GM18498 (cell line): ENCODE measurements at regions not wholly inside any gene's neighbourhood (a gene's known extent, or its start where the extent isn't known, plus 50 kb on each side); places are given as distances from the start of the nearest gene placed in this dataset.
"Not testable (repeated sequence)": the region's sequence is repeated elsewhere in the genome, so short reads cannot be mapped to it uniquely, and the experiment has no call there.

ENCODE experiments used
- ATAC-seq: cut with Tn5 transposase; IDR thresholded peaks from one replicate; pipeline ENCODE4 v1.9.1; 2021; ENCODE audit warnings: mild to moderate bottlenecking, moderate library complexity; ENCODE audit not compliant: unreplicated experiment

- no peak for ATAC-seq
Observed at GRCh38 chr6:85357651-85358050, 92.2 kb upstream of the NT5E start.

DNA sequence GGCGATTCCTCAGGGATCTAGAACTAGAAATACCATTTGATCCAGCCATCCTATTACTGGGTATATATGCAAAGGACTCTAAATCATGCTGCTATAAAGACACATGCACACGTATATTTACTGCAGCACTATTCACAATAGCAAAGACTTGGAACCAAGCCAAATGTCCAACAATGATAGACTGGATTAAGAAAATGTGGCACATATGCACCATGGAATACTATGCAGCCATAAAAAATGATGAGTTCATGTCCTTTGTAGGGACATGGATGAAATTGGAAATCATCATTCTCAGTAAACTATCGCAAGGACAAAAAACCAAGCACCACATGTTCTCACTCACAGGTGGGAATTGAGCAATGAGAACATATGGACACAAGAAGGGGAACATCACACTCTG, 93.1 kb upstream of the NT5E start:
- not testable (repeated sequence) for ATAC-seq

- no peak for ATAC-seq
Observed at GRCh38 chr6:85355816-85356215, 94.1 kb upstream of the NT5E start.

DNA sequence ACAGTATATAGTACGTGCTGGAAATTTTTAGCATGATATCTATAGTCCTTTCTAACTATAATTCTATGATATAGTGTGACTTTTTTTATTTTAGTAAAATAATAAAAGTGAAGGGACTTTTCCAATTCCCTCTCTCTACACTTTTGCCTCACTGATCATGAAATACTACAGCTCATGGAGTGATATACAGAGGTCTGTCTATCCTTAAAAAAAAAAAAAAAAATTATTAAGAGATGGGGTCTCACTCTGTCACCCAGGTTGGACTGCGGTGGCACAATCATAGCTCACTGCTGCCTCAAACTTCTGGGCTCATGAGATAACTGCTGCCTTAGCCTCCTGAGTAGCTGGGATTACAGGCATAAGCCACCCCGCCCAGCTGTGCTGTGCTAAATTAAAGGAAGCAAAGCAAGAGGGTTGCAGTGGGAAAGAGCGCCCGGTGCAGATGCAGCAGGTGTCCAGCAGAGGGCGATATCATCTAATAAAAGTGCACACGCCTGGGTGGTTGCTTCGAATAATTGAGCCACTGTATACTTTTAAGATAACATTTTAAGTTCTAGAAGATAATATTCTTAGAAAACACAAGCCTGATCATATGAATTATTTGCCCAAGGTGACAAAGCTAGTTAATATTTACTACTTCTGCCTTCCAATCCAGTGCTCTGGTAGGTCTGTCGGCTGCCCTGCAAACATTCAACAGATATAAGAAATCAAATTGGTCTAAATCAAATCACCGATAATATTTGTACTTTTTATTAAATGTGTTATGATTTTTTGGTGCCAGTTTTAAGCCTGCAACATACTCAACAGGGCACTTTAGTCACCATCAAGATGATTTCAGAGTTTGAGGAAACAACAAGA, 94.9 kb upstream of the NT5E start:
- ATAC-seq: peak; percentile 82

GRCh38 chr6:85353012-85353411, 96.9 kb upstream of the NT5E start:
- no peak for ATAC-seq

DNA sequence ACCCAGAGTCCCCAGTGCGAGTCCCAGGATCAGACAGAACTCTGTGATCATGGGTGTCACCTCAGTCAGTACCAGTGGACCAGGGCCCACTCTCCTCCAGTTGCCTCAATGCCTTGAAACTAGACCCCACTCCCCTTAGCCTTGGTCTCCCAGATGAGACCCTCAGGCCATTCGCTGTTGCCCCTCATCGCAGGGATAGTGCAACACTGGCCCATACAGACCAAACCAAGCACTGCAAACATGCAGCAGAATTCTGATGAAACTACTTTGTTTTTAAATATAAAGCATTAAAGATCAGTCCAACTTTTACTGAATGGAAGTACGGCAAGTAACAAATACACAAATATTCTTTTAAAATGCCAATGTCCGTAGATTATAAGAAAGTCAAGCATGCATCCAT, 101.2 kb upstream of the NT5E start:
- ATAC-seq: no peak

GRCh38 chr6:85347812-85348211, 102.1 kb upstream of the NT5E start:
- no peak for ATAC-seq

DNA sequence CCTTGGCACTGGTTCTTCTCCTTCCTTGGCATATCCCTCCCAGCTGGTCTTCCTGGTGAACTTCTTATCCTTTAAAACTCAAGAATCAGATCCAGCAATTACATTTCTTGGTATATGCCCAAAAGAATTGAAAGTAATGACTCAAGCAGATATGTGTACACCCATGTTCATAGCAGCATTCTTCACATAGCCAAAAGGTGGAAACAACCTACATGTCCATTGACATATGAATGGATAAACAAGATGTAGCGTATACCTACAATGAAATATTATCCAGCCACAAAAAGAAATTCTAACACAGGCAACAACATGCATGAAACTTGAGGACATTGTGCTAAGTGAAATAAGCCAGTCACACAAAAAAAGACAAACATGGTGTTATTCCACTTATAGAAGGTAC, 103.7 kb upstream of the NT5E start:
- ATAC-seq: no peak

- no peak for ATAC-seq
Observed at GRCh38 chr6:85344996-85345395, 104.9 kb upstream of the NT5E start.

- no peak for ATAC-seq
Observed at GRCh38 chr6:85343428-85343827, 106.5 kb upstream of the NT5E start.

GRCh38 chr6:85329196-85329595, 120.7 kb upstream of the NT5E start:
- ATAC-seq: no peak

GRCh38 chr6:85325811-85326210, 124.1 kb upstream of the NT5E start:
- not testable (repeated sequence) for ATAC-seq

DNA sequence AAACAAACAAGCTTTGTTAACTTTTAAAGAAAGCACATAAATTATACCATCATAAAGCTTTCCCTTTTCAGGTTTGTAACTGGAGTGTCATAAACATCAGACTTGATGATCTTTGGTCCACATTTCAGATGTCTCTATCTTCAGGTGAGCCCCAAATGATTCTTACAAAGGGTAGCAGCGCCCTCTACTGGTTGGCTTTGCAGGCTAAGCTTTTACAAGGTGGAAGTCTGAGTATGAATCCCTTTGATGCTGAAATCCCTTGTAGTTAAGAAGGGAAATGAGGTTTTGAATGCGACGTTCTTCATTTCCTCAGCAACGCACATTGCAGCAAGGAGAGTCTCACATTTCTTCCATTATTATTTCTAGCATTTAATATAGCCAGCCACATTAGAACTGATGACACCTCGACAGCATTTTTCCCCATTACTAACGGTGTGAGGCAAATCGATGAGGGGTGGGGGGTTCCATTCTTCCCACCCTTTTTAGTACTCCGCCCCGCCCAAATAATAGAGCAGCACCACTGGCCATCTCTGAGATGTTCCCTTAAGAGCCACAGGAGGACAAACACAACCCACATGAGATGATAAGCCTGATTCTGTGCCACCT, 126.3 kb upstream of the NT5E start:
- peak; percentile 91 for ATAC-seq

DNA sequence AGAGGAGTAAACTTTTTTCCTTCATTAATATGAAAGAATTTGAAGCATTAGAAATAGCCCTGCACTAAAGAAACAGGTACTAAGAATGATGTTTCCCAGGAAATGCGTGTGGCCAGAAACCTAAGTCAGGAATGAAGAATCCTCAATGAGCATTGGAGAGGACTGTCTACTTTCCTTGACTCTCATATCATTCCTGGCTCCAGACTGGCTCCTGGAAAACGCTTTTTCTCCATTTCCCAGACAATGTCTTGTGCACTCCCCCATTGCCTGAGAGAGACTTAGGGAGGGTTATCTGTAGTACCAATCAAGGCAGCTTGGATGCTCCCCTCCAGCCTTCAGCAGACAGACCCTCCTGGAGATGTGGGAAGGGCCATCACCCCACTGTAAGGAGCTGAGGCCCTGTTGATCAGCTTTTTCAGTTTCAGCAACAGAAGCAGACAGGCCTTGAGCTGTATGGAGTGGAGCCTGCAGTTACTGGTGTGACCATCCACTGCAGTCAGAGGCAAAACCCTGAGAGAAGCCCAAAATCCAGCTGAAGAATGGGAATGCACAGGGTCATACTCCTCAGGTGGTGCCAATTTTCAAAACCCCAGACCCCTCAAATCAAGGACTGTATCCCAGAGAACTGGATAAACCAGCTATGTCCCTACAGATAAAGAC, 127.3 kb upstream of the NT5E start:
- ATAC-seq: no peak

DNA sequence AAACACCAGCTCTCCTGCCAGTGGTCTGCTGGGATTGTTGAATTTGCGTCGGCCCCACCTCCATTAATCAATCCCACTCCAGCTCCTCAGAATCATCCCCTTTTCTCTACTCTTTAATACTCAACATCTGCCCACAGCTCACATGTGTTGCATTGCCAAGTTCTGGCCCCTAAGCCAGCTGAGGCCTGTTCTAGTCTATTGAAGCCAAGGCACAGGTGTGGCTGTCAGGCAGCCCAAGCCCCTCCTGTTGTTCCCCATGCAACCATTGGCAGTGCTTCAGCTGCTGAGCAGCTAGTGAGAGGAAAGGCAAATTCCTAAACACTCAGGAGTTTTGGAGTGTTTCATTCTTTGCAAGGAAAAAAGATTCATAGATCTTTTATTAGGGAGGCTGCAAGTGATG, 128.0 kb upstream of the NT5E start:
- ATAC-seq: no peak

GRCh38 chr6:85314586-85314985, 135.3 kb upstream of the NT5E start:
- no peak for ATAC-seq

GRCh38 chr6:85300581-85300980, 149.3 kb upstream of the NT5E start:
- ATAC-seq: no peak

DNA sequence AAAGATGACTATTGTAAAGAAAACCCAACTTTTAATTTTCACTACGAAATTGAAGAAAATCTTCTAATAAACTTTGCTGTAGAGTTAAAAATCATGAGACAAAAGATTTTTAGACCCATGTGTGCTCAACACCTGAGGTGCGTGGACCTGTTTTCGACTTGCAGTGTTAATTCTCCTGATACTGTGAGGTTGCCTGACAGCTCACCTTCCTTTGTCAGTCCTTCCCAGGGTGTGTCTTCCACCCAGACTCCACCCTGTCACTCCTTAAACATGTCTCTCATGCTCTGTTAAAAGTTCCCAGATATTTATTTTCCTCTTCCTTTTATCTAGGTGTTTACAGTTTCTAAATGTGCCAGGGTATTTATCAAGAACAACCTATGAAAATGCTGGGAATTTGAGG, 151.3 kb upstream of the NT5E start:
- no peak for ATAC-seq

DNA sequence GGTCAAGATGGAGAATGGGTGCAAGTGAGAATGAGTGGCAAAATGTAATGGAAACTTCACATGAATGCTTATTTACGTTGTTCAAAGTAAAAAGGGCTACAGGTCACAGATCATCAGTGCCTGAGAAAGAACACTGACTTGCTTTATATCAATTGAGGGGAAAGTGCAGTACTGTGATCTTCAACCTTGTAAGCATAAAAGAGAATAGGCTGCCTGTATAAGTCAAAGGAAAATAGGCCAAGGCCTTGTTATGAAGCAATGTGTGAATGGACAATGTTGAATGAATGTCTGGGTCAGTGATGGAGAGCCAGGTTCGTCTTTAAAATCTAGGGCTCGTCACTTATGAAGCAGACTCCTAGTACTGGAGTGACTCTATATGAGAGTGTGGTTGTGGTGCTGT, 158.6 kb upstream of the NT5E start:
- no peak for ATAC-seq

DNA sequence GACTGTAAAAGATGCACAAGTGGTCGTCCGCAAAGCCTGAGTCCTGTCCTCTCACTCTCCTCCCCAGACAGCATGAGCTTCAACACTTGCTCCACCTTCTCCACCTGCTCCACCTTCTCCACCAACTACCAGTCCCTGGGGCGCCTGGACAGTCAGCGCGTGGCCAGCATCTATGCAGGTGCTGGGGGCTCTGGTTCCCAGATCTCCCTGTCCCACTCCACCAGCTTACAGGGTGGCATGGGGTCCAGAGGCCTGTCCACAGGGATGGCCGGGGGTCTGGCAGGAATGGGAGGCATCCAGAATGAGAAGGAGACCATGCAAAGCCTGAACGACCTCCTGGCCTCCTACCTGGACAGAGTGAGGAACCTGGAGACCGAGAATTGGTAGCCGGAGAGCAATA, 162.2 kb upstream of the NT5E start:
- ATAC-seq: no peak

DNA sequence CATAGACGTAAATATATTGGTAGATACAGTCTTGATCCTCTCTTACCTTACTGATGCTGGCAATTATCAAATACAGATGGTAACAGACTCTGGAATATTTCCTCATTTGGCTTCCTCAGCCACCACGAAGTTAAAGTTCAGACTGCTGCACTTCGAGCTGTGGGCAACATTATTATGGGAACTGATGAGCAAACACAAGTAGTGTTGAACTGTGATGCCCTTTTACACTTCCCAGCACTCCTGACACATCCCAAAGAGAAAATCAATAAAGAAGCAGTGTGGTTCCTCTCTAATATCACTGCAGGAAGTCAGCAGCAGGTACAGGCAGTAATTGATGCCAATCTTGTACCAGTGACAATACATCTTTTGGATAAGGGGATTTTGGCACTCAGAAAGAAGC, 162.7 kb upstream of the NT5E start:
- ATAC-seq: no peak

DNA sequence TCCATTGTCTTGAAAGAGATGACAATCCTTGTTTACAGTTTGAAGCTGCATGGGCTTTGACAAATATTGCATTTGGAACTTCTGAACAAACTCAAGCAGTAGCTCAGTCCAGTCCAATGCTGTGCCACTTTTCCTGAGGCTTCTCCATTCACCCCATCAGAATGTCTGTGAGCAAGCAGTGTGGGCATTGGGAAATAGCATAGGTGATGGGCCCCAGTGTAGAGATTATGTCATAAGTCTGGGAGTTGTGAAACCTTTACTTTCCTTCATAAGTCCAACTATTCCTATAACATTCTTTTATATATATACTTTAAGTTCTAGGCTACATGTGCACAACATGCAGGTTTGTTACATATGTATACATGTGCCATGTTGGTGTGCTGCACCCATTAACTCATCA, 163.4 kb upstream of the NT5E start:
- not testable (repeated sequence) for ATAC-seq
